ENCODE measurements at regions not wholly inside any gene's neighbourhood (a gene's known extent, or its start where the extent isn't known, plus 50 kb on each side); places are given as distances from the start of the nearest gene placed in this dataset.

DNA sequence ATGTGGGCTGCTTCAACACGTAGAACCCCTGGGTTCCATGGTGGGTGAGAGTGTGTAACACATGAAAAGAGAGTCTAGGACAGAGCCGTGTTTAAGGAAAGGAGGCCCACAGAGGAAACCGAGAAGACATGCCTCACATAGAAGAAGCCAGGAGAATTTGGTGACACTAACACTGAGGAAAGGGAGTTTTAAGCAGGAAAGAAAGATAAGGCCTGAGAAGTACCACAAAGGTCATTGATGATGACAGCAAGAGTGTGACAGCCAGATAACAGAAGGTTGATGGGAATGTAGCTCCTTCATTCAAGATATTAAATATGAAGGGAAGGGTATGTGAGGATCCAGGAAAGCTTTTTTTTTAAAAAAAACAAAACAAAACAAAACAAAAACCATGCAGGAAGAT, 72.4 kb upstream of the SPRY4 start:
- in situ Hi-C loops (cut with HindIII; ENCODE audit: low sequenced_read_pairs) = no loop called here
- no peak for DNase-seq (ENCODE audit: low read depth)
- TF ChIP-seq, protein P1, sequence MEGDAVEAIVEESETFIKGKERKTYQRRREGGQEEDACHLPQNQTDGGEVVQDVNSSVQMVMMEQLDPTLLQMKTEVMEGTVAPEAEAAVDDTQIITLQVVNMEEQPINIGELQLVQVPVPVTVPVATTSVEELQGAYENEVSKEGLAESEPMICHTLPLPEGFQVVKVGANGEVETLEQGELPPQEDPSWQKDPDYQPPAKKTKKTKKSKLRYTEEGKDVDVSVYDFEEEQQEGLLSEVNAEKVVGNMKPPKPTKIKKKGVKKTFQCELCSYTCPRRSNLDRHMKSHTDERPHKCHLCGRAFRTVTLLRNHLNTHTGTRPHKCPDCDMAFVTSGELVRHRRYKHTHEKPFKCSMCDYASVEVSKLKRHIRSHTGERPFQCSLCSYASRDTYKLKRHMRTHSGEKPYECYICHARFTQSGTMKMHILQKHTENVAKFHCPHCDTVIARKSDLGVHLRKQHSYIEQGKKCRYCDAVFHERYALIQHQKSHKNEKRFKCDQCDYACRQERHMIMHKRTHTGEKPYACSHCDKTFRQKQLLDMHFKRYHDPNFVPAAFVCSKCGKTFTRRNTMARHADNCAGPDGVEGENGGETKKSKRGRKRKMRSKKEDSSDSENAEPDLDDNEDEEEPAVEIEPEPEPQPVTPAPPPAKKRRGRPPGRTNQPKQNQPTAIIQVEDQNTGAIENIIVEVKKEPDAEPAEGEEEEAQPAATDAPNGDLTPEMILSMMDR (IDR thresholded peaks at IDR 0.05; ENCODE audit: low read depth, low read length, missing control alignments) = no peak
- H3K4me3 ChIP-seq (ENCODE audit: low read depth, low read length) = no peak overlapping the region

DNA sequence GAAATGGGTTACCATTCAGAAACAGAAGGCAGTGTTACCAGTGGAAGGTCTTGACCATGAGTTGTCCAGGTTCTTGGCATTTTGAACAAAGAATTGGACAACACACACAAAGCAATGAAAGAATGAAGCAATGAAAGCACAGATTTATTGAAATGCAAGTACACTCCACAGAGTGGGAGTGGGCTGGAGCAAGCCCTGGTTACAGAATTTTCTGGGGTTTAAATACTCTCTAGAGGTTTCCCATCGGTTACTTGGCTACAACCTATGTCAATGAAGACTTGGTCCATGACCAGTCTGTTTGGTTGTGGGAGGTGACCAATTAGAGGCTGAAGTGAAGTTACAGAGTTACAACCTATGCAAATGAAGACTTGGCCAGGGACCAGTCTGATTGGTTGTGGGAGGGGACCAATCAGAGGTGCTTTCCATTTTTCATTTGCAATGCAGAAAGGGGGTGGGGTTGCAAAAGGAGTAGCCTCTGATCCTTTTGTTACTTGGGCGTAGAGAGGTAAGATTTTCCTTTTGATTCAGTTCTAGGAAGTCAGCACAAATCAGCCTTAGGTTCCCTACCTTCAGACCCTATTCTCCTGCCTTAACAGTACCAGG, 71.7 kb upstream of the SPRY4 start:
- in situ Hi-C loops (cut with HindIII; ENCODE audit: low sequenced_read_pairs) = no loop called here
- no peak for DNase-seq (ENCODE audit: low read depth)
- TF ChIP-seq, protein P1 (IDR thresholded peaks at IDR 0.05; ENCODE audit: low read depth, low read length, missing control alignments) = no peak
- no peak overlapping the region for H3K4me3 ChIP-seq (ENCODE audit: low read depth, low read length)

DNA sequence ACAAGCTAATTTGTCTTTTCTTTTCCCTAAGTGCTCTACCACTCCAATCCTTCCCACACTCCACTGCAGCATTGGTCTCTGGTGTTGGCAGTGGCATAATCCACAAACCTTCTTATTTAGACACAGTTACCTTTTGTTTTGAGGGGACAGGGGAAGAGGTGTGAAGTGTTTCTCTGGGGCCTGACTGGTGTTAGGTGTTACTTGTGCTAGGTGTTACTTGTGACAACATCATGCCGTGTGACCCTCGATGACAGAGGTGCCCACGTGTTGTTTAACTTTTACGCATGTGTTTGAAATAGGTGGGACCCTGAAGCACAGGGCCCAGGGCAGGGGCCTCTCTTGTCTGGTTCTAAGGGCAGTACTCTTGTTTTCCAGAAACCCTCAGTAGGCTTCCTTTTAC, 70.5 kb upstream of the SPRY4 start:
- no peak for DNase-seq (ENCODE audit: low read depth)
- H3K4me3 ChIP-seq (ENCODE audit: low read depth, low read length) = no peak overlapping the region
- in situ Hi-C loops (cut with HindIII; ENCODE audit: low sequenced_read_pairs) = no loop called here
- TF ChIP-seq, protein P1 (IDR thresholded peaks at IDR 0.05; ENCODE audit: low read depth, low read length, missing control alignments) = no peak

DNA sequence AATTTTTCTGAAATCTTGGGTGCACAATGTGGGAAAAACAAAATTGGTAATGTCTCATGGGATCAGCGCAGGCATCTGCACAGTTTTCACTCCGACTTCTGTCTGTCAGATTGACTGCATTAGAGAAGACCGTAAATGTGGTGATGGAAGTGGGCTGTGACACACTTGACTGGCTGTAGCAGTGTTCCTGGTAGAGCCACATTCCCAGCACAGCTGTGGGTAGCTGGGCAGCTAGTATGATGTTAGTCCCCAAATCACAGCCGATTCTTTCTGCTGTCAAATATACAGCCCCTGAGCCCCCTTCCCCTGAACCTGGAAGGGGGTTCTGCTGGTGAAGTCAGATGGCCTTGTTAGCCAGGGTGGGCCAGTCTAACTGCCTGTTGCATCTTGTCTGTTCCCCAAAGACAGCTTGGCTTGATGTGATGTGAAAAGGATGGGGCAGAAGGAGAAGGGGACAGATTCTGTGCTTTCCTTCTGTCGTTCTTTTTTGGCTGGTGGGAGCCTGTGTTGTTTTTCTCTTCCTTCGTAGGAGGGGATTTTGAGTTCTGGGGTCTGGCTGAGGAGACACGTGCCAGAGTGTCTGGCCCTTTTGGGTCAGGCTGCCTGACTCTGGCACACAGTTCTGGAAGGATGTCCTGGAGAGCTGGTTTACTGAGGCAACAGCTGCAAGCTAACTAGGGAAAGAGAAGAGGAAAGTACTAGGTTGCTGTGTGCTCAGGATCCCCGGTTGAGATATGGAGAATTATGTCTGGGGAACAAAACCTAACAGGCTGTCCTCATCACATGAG, 66.4 kb upstream of the SPRY4 start:
- in situ Hi-C loops (cut with HindIII; ENCODE audit: low sequenced_read_pairs) = no loop called here
- DNase-seq (ENCODE audit: low read depth) = no peak
- TF ChIP-seq, protein P1 (IDR thresholded peaks at IDR 0.05; ENCODE audit: low read depth, low read length, missing control alignments) = no peak
- H3K4me3 ChIP-seq (ENCODE audit: low read depth, low read length) = no peak overlapping the region

DNA sequence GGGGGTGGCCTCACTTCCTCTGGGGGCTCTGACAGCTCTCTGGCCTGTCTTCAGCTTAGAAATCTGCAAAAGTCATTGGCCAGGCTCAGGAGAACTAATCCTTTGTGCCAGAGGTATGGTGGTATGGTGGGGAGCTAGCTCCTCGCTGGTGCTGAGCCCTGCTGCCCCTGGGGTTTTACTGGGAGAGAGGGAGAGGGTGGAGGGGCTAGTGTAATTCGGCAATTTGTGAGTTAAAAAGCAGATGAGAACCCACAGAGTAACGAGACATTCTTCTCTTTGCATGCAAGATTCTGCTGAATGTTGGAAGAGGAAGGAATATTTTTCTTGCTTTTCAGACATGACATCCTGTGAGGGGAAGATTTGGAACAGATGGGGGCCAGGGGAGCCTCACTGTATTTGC, 65.5 kb upstream of the SPRY4 start:
- DNase-seq (ENCODE audit: low read depth) = no peak
- in situ Hi-C loops (cut with HindIII; ENCODE audit: low sequenced_read_pairs) = no loop called here
- H3K4me3 ChIP-seq (ENCODE audit: low read depth, low read length) = no peak overlapping the region
- TF ChIP-seq, protein P1 (IDR thresholded peaks at IDR 0.05; ENCODE audit: low read depth, low read length, missing control alignments) = no peak

DNA sequence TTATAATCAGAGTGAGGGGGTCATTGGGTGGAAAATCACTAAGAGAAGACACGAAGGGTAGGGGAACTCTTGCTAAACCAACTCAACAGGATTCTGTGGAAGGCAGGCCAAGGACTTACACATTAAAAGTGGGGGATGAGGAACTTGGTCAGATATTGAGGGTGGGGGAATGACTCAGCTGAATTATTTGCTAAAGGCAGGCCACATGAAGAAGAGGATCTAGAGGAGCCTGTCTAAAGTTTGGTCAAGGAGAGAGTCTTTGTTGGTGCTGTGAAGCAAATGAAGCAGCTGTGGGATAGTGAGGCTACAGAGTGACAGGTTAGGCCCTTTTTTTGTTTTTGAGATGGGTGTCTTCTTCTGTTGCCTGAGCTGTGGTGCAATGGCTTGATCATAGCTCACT, 63.9 kb upstream of the SPRY4 start:
- no peak overlapping the region for H3K4me3 ChIP-seq (ENCODE audit: low read depth, low read length)
- in situ Hi-C loops (cut with HindIII; ENCODE audit: low sequenced_read_pairs) = no loop called here
- no peak for DNase-seq (ENCODE audit: low read depth)
- TF ChIP-seq, protein P1 (IDR thresholded peaks at IDR 0.05; ENCODE audit: low read depth, low read length, missing control alignments) = no peak
